ENCODE measurements at regions not wholly inside any gene's neighbourhood (a gene's known extent, or its start where the extent isn't known, plus 50 kb on each side); places are given as distances from the start of the nearest gene placed in this dataset.
A peak's percentile ranks its signal among the peaks of the same experiment; 100 is the strongest.

DNA sequence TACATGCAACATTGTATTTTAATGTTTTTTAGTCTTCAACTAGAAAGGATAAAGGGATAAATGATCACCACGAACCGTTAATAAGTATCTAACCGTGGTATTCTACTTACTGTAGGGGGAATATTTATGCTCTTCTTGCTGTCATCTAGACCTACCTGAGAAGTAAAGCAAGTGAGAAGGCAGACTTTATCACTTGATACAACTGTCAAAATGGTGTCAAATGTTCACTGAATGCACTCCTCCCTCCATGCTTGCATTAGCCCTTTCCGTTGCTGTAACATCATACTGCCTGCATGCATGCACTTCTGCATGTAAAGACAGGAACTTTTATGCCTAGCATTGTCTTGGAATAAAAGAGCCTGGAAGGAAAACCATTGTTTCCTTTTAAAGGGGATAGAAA is 298.6 kb upstream of the PMFBP1 start:
- ATAC-seq = no peak

DNA sequence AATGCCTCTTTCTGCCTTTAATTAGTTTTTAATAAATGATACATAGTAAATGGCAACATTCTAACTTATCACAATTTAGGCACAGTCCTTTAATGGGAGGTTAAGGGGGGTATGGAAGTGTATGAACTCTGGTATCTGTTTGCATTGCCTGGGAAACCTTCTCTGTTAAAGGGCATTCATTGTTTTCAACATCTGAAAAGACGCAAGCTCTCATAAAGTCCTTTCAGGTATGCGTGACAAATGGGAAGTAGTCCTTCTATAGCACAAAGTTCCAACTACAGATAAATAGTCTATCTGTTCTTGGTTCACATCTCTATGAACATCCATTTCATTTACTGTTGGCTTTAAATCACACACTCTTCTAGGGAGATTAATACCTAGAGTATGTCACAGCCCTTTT is 298.0 kb upstream of the PMFBP1 start:
- no peak for ATAC-seq
- WGBS (ENCODE audit: insufficient coverage, low coverage, low lambda C conversion rate, missing lambda C conversion rate) = 86% methylated on average over 2 of the region's 2 CpGs
- H3K27me3 ChIP-seq = no peaks in the 10 kb centered on the region
- H3K4me1 ChIP-seq = no peaks in the 10 kb centered on the region
- DNase-seq = no peak
- H3K4me3 ChIP-seq = no peak overlapping the region
- H3K9me3 ChIP-seq = no peaks in the 10 kb centered on the region
- TF ChIP-seq, protein P1, sequence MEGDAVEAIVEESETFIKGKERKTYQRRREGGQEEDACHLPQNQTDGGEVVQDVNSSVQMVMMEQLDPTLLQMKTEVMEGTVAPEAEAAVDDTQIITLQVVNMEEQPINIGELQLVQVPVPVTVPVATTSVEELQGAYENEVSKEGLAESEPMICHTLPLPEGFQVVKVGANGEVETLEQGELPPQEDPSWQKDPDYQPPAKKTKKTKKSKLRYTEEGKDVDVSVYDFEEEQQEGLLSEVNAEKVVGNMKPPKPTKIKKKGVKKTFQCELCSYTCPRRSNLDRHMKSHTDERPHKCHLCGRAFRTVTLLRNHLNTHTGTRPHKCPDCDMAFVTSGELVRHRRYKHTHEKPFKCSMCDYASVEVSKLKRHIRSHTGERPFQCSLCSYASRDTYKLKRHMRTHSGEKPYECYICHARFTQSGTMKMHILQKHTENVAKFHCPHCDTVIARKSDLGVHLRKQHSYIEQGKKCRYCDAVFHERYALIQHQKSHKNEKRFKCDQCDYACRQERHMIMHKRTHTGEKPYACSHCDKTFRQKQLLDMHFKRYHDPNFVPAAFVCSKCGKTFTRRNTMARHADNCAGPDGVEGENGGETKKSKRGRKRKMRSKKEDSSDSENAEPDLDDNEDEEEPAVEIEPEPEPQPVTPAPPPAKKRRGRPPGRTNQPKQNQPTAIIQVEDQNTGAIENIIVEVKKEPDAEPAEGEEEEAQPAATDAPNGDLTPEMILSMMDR (IDR thresholded peaks at IDR 0.05) = no peak
- no peak for TF ChIP-seq POLR2A (IDR thresholded peaks at IDR 0.05)
- intact Hi-C loops (cut with DNase I) = loop anchor here (10.0 kb wide), 1 partner anchor 345 kb away; no protein-coding TSS in a partner anchor
- H3K36me3 ChIP-seq = no peaks in the 10 kb centered on the region
- H3K27ac ChIP-seq = no peak overlapping the region

More for the DNA sequence above, 298.6 kb upstream of the PMFBP1 start:
- no peak for TF ChIP-seq POLR2A (IDR thresholded peaks at IDR 0.05)
- TF ChIP-seq, protein P1 (IDR thresholded peaks at IDR 0.05) = no peak
- Histone ChIP-seq H3K9me3 (no peaks in the 10 kb centered on the region), H3K27ac (no peak overlapping the region), H3K27me3 (no peaks in the 10 kb centered on the region), H3K4me1 (no peaks in the 10 kb centered on the region), H3K4me3 (no peak overlapping the region), H3K36me3 (no peaks in the 10 kb centered on the region)
- DNase-seq = no peak
- 85% methylated on average over 4 of the region's 4 CpGs for WGBS (ENCODE audit: insufficient coverage, low coverage, low lambda C conversion rate, missing lambda C conversion rate)
- intact Hi-C loops (cut with DNase I) = no loop called here

DNA sequence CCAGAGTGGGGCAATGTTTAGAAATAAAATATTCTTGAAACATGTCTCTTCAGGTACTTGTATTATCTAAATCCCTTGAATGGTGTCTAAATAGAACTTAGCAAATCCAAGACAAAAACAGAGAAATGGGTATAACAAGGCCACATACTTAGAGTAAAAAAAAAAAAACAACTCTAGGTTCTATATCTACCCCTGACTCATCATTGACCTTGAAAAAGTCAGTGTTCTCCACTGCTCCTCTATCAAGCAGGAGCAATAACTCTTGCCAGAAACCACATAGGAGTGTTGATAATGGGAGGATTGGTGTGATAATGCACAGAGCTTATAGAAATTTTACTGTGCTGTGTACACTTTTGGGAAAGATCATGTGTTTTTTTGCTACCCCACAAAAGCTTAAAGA is 296.6 kb upstream of the PMFBP1 start:
- no peak overlapping the region for H3K27ac ChIP-seq
- H3K4me3 ChIP-seq = no peak overlapping the region
- H3K4me1 ChIP-seq = no peaks in the 10 kb centered on the region
- intact Hi-C loops (cut with DNase I) = loop anchor here (10.0 kb wide), 1 partner anchor 344 kb away; no protein-coding TSS in a partner anchor
- ATAC-seq (no peak), DNase-seq (no peak)
- no peaks in the 10 kb centered on the region for H3K36me3 ChIP-seq
- no peaks in the 10 kb centered on the region for H3K27me3 ChIP-seq
- no peak for TF ChIP-seq POLR2A (IDR thresholded peaks at IDR 0.05)
- TF ChIP-seq, protein P1 (IDR thresholded peaks at IDR 0.05) = no peak
- H3K9me3 ChIP-seq = no peaks in the 10 kb centered on the region

DNA sequence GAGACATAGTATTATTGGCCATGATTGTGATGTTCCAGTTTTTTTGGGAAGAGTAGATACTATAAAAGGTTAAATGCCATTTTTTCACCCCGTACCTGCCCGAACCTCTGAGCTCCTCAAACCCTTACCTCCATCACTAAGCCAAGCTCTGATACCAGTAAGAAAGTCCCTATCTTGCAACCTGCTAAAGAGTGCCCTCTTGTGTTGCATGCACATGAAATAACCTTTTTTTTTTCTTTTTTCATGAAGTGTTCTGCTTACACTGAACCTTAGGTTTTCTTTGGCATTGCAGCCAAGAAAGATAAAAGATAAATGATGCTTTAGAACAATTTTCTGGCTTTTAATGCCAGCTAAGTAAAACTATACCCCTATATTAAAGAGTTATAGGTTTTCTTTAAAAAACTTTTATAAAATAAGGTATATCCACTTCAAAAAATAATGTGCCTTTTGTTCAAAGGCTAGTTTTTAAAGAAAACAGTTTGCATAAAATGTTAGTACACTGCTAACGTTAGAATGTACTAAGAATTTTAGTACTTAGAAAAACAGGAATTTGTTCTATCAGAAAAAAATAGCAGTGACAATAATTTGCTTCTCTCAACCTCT is 295.3 kb upstream of the PMFBP1 start:
- Histone ChIP-seq H3K4me1 (no peaks in the 10 kb centered on the region), H3K27me3 (no peaks in the 10 kb centered on the region), H3K9me3 (no peaks in the 10 kb centered on the region), H3K4me3 (no peak overlapping the region), H3K36me3 (no peaks in the 10 kb centered on the region), H3K27ac (no peak overlapping the region)
- TF ChIP-seq, protein P1 (IDR thresholded peaks at IDR 0.05) = peak; percentile 37 to 61 (median 56)
- TF ChIP-seq POLR2A (IDR thresholded peaks at IDR 0.05) = no peak
- DNase-seq (no peak), ATAC-seq (peak; percentile 62 to 80 (median 68))
- intact Hi-C loops (cut with DNase I) = loop anchor here (10.0 kb wide), 1 partner anchor 342 kb away; no protein-coding TSS in a partner anchor
- WGBS (ENCODE audit: insufficient coverage, low coverage, low lambda C conversion rate, missing lambda C conversion rate) = 15% methylated on average over 3 of the region's 3 CpGs

Measured in right lobe of liver (tissue), 6 donors.